ENCODE measurements at regions not wholly inside any gene's neighbourhood (a gene's known extent, or its start where the extent isn't known, plus 50 kb on each side); places are given as distances from the start of the nearest gene placed in this dataset.

DNA sequence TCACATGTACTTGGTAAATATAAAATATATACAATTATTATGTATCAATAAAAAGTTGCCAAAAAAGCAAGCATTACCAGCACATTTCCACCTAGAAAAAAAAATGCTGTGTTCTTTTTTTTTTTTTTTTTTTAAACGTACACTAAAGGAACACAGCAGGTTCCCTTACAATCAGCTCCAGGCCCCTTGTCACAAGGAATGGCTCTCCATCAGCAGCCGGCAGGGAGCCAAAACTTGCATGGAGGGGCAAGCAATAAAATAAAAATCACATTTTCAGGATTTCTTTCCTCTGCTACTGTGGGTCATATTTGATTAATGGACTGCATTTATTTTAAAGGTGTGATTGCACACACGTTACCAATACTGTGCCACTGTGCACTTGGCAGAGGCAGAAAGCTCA lies 460.3 kb downstream of the GPAT3 start:
- Histone ChIP-seq H3K9me3 (ENCODE audit: control insufficient read depth, low read depth, low read length) (no peaks in the 10 kb centered on the region), H3K79me2 (ENCODE audit: insufficient read depth, low read length) (no peaks in the 10 kb centered on the region), H4K20me1 (ENCODE audit: control insufficient read depth, insufficient read depth, insufficient read length) (no peaks in the 10 kb centered on the region), H2BK12ac (ENCODE audit: insufficient read length, low read depth, low read length) (no peak overlapping the region), H3K9ac (ENCODE audit: extremely low read depth, insufficient read length, low read length) (no peak overlapping the region), H3T11ph (ENCODE audit: low read length) (no peak overlapping the region), H3K27ac (ENCODE audit: insufficient read length, low read depth, low read length) (no peak overlapping the region), H3K4ac (ENCODE audit: low read depth, low read length) (no peak overlapping the region), H2BK5ac (ENCODE audit: insufficient read length, low read length) (no peak overlapping the region), H2AFZ (ENCODE audit: low read length) (no peak overlapping the region), H2BK120ac (ENCODE audit: low read depth, low read length, poor library complexity, severe bottlenecking) (no peak overlapping the region), H2AK5ac (ENCODE audit: insufficient read length, low read length) (no peak overlapping the region), H3K18ac (ENCODE audit: insufficient read length, low read depth, low read length) (no peak overlapping the region), H3K4me2 (ENCODE audit: insufficient read depth, insufficient read length, low read length) (no peak overlapping the region), H3K79me1 (ENCODE audit: insufficient read depth, low read depth, low read length, poor library complexity, severe bottlenecking) (no peaks in the 10 kb centered on the region), H4K5ac (ENCODE audit: insufficient read length, low read depth, low read length) (no peak overlapping the region), H3K14ac (ENCODE audit: insufficient read depth, low read length) (no peak overlapping the region), H4K8ac (replicated peaks; ENCODE audit: insufficient read length, low read depth, low read length) (no peak overlapping the region), H3K23ac (ENCODE audit: insufficient read length, low read depth, low read length) (no peak overlapping the region), H3K4me1 (ENCODE audit: insufficient read depth, low read length) (no peaks in the 10 kb centered on the region), H4K91ac (ENCODE audit: insufficient read length, low read depth, low read length) (no peak overlapping the region), H2BK15ac (ENCODE audit: low read depth, low read length) (no peak overlapping the region), H3K23me2 (ENCODE audit: insufficient read length, low read depth, low read length, poor library complexity, severe bottlenecking) (no peaks in the 10 kb centered on the region), H3K27me3 (ENCODE audit: insufficient read depth, low read length) (no peaks in the 10 kb centered on the region), H3K56ac (ENCODE audit: insufficient read length, low read depth, low read length) (no peak overlapping the region), H2BK20ac (ENCODE audit: low read depth, low read length, poor library complexity, severe bottlenecking) (no peak overlapping the region)
- no peak overlapping the region for H3K27ac Mint-ChIP-seq
- no peak overlapping the region for H3K4me3 Mint-ChIP-seq
- no CpG with 5 or more reads among the region's 3 CpGs for WGBS (ENCODE audit: extremely low coverage, insufficient read length, low lambda C conversion rate)
- no peaks in the 10 kb centered on the region for H3K27me3 Mint-ChIP-seq (ENCODE audit: low read depth)
- no peaks in the 10 kb centered on the region; a peak in 1 of 7 replicates for H3K36me3 Mint-ChIP-seq (ENCODE audit: insufficient read depth in 1 of 3, low read depth in 3 of 3)
- peaks cover 17 to 19% of the 10 kb centered on the region in 2 experiments for H3K4me1 Mint-ChIP-seq
- DNase-seq: no peak
- no peak for TF ChIP-seq CTCF (conservative IDR thresholded peaks at IDR 0.05)
- H3K9me3 Mint-ChIP-seq: no peaks in the 10 kb centered on the region
